ENCODE measurements at regions not wholly inside any gene's neighbourhood (a gene's known extent, or its start where the extent isn't known, plus 50 kb on each side); places are given as distances from the start of the nearest gene placed in this dataset.

DNA sequence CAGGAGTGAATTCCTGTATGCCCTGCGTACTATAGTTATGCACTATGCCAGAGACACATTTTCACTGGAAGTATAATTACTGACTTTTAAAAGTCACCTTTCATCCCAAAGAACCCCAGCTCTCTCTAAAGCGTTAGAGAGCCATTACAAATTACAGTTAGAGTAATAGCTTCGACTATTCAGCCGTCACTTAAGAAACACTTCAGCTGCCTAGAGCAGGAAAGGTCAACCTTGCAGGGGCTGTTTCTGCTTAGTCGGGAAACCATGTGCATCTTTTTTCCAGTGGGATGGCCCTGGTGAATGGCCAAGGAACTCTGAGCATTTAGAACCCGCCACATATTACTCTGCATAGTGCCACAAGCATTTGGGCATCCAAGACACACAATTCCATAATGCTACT, 235.9 kb downstream of the ARRDC4 start:
- H3K27ac ChIP-seq (ENCODE audit: low read depth, low read length) = no peak overlapping the region
- TF ChIP-seq, protein P1, sequence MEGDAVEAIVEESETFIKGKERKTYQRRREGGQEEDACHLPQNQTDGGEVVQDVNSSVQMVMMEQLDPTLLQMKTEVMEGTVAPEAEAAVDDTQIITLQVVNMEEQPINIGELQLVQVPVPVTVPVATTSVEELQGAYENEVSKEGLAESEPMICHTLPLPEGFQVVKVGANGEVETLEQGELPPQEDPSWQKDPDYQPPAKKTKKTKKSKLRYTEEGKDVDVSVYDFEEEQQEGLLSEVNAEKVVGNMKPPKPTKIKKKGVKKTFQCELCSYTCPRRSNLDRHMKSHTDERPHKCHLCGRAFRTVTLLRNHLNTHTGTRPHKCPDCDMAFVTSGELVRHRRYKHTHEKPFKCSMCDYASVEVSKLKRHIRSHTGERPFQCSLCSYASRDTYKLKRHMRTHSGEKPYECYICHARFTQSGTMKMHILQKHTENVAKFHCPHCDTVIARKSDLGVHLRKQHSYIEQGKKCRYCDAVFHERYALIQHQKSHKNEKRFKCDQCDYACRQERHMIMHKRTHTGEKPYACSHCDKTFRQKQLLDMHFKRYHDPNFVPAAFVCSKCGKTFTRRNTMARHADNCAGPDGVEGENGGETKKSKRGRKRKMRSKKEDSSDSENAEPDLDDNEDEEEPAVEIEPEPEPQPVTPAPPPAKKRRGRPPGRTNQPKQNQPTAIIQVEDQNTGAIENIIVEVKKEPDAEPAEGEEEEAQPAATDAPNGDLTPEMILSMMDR (IDR thresholded peaks at IDR 0.05; ENCODE audit: extremely low read depth, low read depth, low read length) = no peak
- H3K4me2 ChIP-seq (ENCODE audit: insufficient read depth, low read length) = no peak overlapping the region
- H2AFZ ChIP-seq (ENCODE audit: low read length) = no peak overlapping the region
- no peaks in the 10 kb centered on the region for H3K79me2 ChIP-seq (ENCODE audit: insufficient read depth, low read length)
- no peak overlapping the region for H3K4me3 ChIP-seq (ENCODE audit: insufficient read depth, low read length)
- H3K9me3 ChIP-seq (ENCODE audit: low read depth, low read length) = no peaks in the 10 kb centered on the region
- no peaks in the 10 kb centered on the region for H4K20me1 ChIP-seq (ENCODE audit: insufficient read depth, low read length)
- no peak for DNase-seq (ENCODE audit: insufficient read length, low spot score, missing footprints)
- no peaks in the 10 kb centered on the region for H3K36me3 ChIP-seq (ENCODE audit: insufficient read depth, low read length)
- no peaks in the 10 kb centered on the region for H3K4me1 ChIP-seq (ENCODE audit: insufficient read depth, low read length)
- no peaks in the 10 kb centered on the region for H3K27me3 ChIP-seq (ENCODE audit: insufficient read depth, low read length)

DNA sequence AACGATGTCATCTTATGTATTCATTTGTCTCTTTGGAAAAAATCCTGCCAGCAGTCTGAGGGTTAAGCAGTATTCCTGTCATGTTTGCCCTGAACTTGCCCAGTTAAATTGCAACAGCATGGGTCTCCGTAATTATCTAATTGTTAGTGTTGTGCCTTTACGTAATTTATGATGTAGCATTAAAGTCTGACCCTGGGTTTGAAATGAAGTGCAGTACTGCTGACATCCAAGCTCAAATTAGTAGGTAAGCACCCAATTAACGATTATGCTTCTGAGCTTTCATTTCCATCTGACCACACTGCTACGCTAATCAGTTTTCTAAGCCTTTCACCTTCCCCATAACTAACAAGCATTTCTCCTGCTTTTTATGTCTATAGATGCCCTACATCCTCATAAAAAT, 241.8 kb downstream of the ARRDC4 start:
- Histone ChIP-seq H3K36me3 (ENCODE audit: insufficient read depth, low read length) (no peaks in the 10 kb centered on the region), H3K27ac (ENCODE audit: low read depth, low read length) (no peak overlapping the region), H4K20me1 (ENCODE audit: insufficient read depth, low read length) (no peaks in the 10 kb centered on the region), H3K9me3 (ENCODE audit: low read depth, low read length) (no peaks in the 10 kb centered on the region), H3K4me3 (ENCODE audit: insufficient read depth, low read length) (no peak overlapping the region), H2AFZ (ENCODE audit: low read length) (no peak overlapping the region), H3K27me3 (ENCODE audit: insufficient read depth, low read length) (no peaks in the 10 kb centered on the region), H3K4me2 (ENCODE audit: insufficient read depth, low read length) (no peak overlapping the region), H3K4me1 (ENCODE audit: insufficient read depth, low read length) (no peaks in the 10 kb centered on the region), H3K79me2 (ENCODE audit: insufficient read depth, low read length) (no peaks in the 10 kb centered on the region)
- TF ChIP-seq, protein P1 (IDR thresholded peaks at IDR 0.05; ENCODE audit: extremely low read depth, low read depth, low read length) = no peak
- DNase-seq (ENCODE audit: insufficient read length, low spot score, missing footprints) = no peak

DNA sequence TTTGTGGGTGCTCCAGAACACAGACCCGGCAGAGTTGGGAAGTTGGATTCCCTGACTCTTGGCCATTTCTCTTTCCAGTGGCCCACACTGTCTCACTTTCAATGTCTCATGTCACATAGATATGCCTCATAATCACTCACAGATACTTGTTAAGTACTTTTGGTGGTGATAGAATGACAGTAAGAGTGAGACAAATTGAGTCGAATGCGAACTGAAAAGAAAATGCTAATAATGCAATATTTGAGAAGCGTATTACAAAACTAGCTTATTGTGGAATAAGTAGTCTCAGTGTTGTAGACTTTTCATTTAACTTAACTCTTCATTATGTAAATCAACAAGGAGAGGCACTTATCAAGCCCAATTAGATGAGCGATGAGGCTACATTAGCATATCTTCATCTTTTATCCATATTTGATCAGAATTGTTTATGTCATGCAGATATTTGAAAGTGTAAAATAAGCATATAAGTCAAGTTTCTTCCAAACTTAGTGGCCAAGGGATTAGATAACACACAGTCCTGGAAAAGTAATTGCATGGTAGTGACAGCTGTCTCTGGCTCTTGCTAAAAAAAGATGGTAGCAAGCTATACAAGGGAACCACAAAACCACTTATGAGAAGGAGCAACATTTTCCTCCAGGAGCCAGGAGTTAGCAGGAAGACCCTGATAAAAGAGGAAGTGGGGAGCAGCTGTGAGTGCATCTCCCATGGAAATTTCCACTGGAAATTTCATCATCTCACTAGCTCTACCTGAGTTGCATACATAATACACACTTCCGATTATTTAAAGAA, 243.6 kb downstream of the ARRDC4 start:
- Histone ChIP-seq H3K4me3 (ENCODE audit: insufficient read depth, low read length) (no peak overlapping the region), H3K4me1 (ENCODE audit: insufficient read depth, low read length) (no peaks in the 10 kb centered on the region), H3K27me3 (ENCODE audit: insufficient read depth, low read length) (no peaks in the 10 kb centered on the region), H3K9me3 (ENCODE audit: low read depth, low read length) (no peaks in the 10 kb centered on the region), H3K79me2 (ENCODE audit: insufficient read depth, low read length) (no peaks in the 10 kb centered on the region), H3K27ac (ENCODE audit: low read depth, low read length) (no peak overlapping the region), H3K4me2 (ENCODE audit: insufficient read depth, low read length) (no peak overlapping the region), H4K20me1 (ENCODE audit: insufficient read depth, low read length) (no peaks in the 10 kb centered on the region), H2AFZ (ENCODE audit: low read length) (no peak overlapping the region), H3K36me3 (ENCODE audit: insufficient read depth, low read length) (no peaks in the 10 kb centered on the region)
- DNase-seq (ENCODE audit: insufficient read length, low spot score, missing footprints) = no peak
- TF ChIP-seq, protein P1 (IDR thresholded peaks at IDR 0.05; ENCODE audit: extremely low read depth, low read depth, low read length) = no peak

DNA sequence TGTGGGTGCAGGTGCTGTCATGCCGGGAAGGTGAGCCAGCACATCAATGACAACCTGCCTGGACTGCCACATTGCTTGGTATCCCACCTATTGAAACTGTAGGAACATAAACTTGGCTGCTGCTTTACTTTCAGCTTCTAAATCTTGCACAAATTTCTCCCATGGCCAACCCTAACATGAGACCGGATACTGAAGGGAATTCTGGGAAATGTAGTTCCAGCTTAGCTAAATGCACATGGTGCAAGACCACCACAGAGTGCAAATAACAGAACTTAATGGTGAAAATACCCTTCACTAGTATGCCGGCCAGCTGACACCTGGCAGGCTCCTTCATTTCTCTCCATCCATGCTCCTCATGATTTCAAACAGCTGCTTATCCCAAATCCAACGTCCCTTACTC, 247.4 kb downstream of the ARRDC4 start:
- no peaks in the 10 kb centered on the region for H3K79me2 ChIP-seq (ENCODE audit: insufficient read depth, low read length)
- no peak overlapping the region for H3K4me2 ChIP-seq (ENCODE audit: insufficient read depth, low read length)
- TF ChIP-seq, protein P1 (IDR thresholded peaks at IDR 0.05; ENCODE audit: extremely low read depth, low read depth, low read length) = no peak
- DNase-seq (ENCODE audit: insufficient read length, low spot score, missing footprints) = no peak
- H2AFZ ChIP-seq (ENCODE audit: low read length) = no peak overlapping the region
- H3K9me3 ChIP-seq (ENCODE audit: low read depth, low read length) = no peaks in the 10 kb centered on the region
- H3K36me3 ChIP-seq (ENCODE audit: insufficient read depth, low read length) = no peaks in the 10 kb centered on the region
- no peak overlapping the region for H3K27ac ChIP-seq (ENCODE audit: low read depth, low read length)
- no peaks in the 10 kb centered on the region for H3K27me3 ChIP-seq (ENCODE audit: insufficient read depth, low read length)
- no peak overlapping the region for H3K4me3 ChIP-seq (ENCODE audit: insufficient read depth, low read length)
- H3K4me1 ChIP-seq (ENCODE audit: insufficient read depth, low read length) = no peaks in the 10 kb centered on the region
- no peaks in the 10 kb centered on the region for H4K20me1 ChIP-seq (ENCODE audit: insufficient read depth, low read length)

Data from osteoblast (primary cell).